OCI-LY7 (cell line): ENCODE measurements at regions not wholly inside any gene's neighbourhood (a gene's known extent, or its start where the extent isn't known, plus 50 kb on each side); places are given as distances from the start of the nearest gene placed in this dataset.
"Not testable (repeated sequence)": the region's sequence is repeated elsewhere in the genome, so short reads cannot be mapped to it uniquely, and the experiment has no call there.

ENCODE experiments used
- BruUV-seq: library from RNA; stranded (reverse); fragments of 400-500 nt; replicated peaks from 2 replicates; lab custom pipeline; 2021; lab: Mats Ljungman, UMichigan
- CTCF ChIA-PET: fragments of 300-600 bp; sonication (Branson Sonifier 250); formaldehyde crosslinking; loops from one replicate; lab custom pipeline; 2022; ENCODE audit warnings: antibody characterized with exemption; ENCODE audit not compliant: unreplicated experiment; lab: Charles Lee
- POLR2A ChIA-PET: fragments of 300-600 bp; sonication (Branson Sonifier 250); formaldehyde crosslinking; loops from one replicate; lab custom pipeline; 2022; ENCODE audit warnings: antibody characterized with exemption; lab: Charles Lee
- DNase-seq: peaks from one replicate; pipeline ENCODE4 v3.0.0-alpha.2; 2015; ENCODE audit warnings: low spot score
- H2AFZ ChIP-seq: fragments of 200-600 bp; sonication (generic), shearing (Covaris generic); 2 replicates; pipeline ENCODE4 v1.6.1; 2014; ENCODE audit warnings: mild to moderate bottlenecking, antibody characterized with exemption, low read length, moderate library complexity
- H3K27ac ChIP-seq: fragments of 200-600 bp; sonication (generic); 2 replicates; pipeline ENCODE4 v1.5.1; 2014; ENCODE audit warnings: mixed run types, low read depth, mild to moderate bottlenecking, moderate library complexity, low read length, inconsistent platforms; ENCODE audit not compliant: poor library complexity, severe bottlenecking
- H3K36me3 ChIP-seq: fragments of 200-600 bp; sonication (generic); 2 replicates; pipeline ENCODE4 v1.6.1; 2014; ENCODE audit warnings: mild to moderate bottlenecking, antibody characterized with exemption, low read length, moderate library complexity, mixed read lengths; ENCODE audit not compliant: insufficient read depth
- H3K4me1 ChIP-seq: fragments of 200-600 bp; sonication (generic); 2 replicates; pipeline ENCODE4 v1.5.1; 2014; ENCODE audit warnings: mild to moderate bottlenecking, low read length; ENCODE audit not compliant: insufficient read depth, poor library complexity, severe bottlenecking
- H3K4me2 ChIP-seq: fragments of 200-600 bp; sonication (generic); 2 replicates; pipeline ENCODE4 v1.6.1; 2014; ENCODE audit warnings: mild to moderate bottlenecking, low read length
- H3K4me3 ChIP-seq: fragments of 200-600 bp; sonication (generic); 2 replicates; pipeline ENCODE4 v1.5.1; 2014; ENCODE audit warnings: mild to moderate bottlenecking, low read depth, low read length; ENCODE audit not compliant: poor library complexity, severe bottlenecking
- H3K79me2 ChIP-seq: fragments of 200-600 bp; sonication (generic); 2 replicates; pipeline ENCODE4 v1.6.1; 2016; ENCODE audit warnings: low read depth, mild to moderate bottlenecking, low read length, moderate library complexity, mixed read lengths; ENCODE audit not compliant: insufficient read depth
- H3K9me2 ChIP-seq: fragments of 200-600 bp; sonication (generic); 2 replicates; pipeline ENCODE4 v1.6.1; 2016; ENCODE audit warnings: mild to moderate bottlenecking, low read length, mixed read lengths; ENCODE audit not compliant: insufficient read depth
- H3K9me3 ChIP-seq: fragments of 200-600 bp; sonication (generic); 2 replicates; pipeline ENCODE4 v1.6.1; 2014; ENCODE audit warnings: mild to moderate bottlenecking, mixed run types, low read length, mixed read lengths
- H4K20me1 ChIP-seq: fragments of 200-600 bp; sonication (generic); 2 replicates; pipeline ENCODE4 v1.6.1; 2014; ENCODE audit warnings: mild to moderate bottlenecking, antibody characterized with exemption, low read length, moderate library complexity, mixed read lengths; ENCODE audit not compliant: insufficient read depth
- CTCF ChIP-seq: fragments of 200-600 bp; sonication (generic); conservative IDR thresholded peaks from 2 replicates; pipeline ENCODE4 v1.5.1; 2014; ENCODE audit warnings: mild to moderate bottlenecking, antibody characterized with exemption, low read length, moderate library complexity, mixed read lengths
- EZH2phosphoT487 ChIP-seq: fragments of 200-600 bp; sonication (generic); IDR thresholded peaks from 2 replicates; pipeline ENCODE4 v1.6.1; 2018; ENCODE audit warnings: low read depth, borderline replicate concordance, mild to moderate bottlenecking, mixed run types, antibody characterized with exemption, low read length, moderate library complexity, mixed read lengths
- intact Hi-C: fragments of 100-400 bp; cut with micrococcal nuclease; formaldehyde crosslinking; loops from one replicate; pipeline ENCODE4 v1.10.0; 2022; ENCODE audit not compliant: unreplicated experiment

DNA sequence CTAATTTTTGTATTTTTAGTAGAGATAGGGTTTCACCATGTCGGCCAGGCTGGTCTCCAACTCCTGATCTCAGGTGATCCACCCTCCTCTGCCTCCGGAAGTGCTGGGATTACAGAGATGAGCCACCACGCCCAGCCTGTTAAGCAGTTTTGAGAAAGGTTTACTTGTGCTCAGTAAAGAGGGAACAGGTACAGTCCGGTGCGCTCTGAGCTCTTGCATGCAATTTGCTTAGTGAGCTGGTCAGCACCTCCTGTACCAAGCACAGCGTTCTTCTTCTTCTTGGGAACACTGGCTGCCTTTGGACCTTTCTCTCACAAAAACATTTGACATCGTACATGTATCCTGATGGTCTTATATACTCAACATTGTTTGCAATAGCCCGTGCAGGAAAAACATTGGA lies 118.3 kb downstream of the AKR1D1 start:
- H3K9me2 ChIP-seq = no peaks in the 10 kb centered on the region
- H3K9me3 ChIP-seq = no peaks in the 10 kb centered on the region
- no peak overlapping the region for H3K27ac ChIP-seq
- intact Hi-C loops = no loop called here
- H3K36me3 ChIP-seq = no peaks in the 10 kb centered on the region
- no peaks in the 10 kb centered on the region for H4K20me1 ChIP-seq
- ChIA-PET POLR2A (no interaction called here), CTCF (interaction anchor here (0.5 kb wide), 1 partner anchor 72 kb away, joined by 3 read pairs; no protein-coding TSS in a partner anchor)
- DNase-seq = no peak
- H3K4me2 ChIP-seq = no peak overlapping the region
- no peaks in the 10 kb centered on the region for H3K79me2 ChIP-seq
- BruUV-seq = no TSS peak
- no peak overlapping the region for H2AFZ ChIP-seq
- no peaks in the 10 kb centered on the region for H3K4me1 ChIP-seq
- no peak overlapping the region for H3K4me3 ChIP-seq
- no peak for TF ChIP-seq CTCF
- no peak for TF ChIP-seq EZH2phosphoT487

GRCh38 chr7:138195151-138195571 lies 118.9 kb downstream of the AKR1D1 start:
- Histone ChIP-seq H2AFZ (no peak overlapping the region), H3K9me3 (no peaks in the 10 kb centered on the region), H3K4me3 (no peak overlapping the region), H3K4me2 (no peak overlapping the region), H3K4me1 (no peaks in the 10 kb centered on the region), H3K27ac (no peak overlapping the region), H3K9me2 (no peaks in the 10 kb centered on the region), H3K36me3 (no peaks in the 10 kb centered on the region), H4K20me1 (no peaks in the 10 kb centered on the region), H3K79me2 (no peaks in the 10 kb centered on the region)
- intact Hi-C loops = no loop called here
- POLR2A ChIA-PET = no interaction called here
- no peak for TF ChIP-seq CTCF
- no peak for TF ChIP-seq EZH2phosphoT487
- BruUV-seq = no TSS peak
- CTCF ChIA-PET = interaction anchor here (0.5 kb wide), 1 partner anchor 72 kb away, joined by 3 read pairs; no protein-coding TSS in a partner anchor
- DNase-seq = no peak

DNA sequence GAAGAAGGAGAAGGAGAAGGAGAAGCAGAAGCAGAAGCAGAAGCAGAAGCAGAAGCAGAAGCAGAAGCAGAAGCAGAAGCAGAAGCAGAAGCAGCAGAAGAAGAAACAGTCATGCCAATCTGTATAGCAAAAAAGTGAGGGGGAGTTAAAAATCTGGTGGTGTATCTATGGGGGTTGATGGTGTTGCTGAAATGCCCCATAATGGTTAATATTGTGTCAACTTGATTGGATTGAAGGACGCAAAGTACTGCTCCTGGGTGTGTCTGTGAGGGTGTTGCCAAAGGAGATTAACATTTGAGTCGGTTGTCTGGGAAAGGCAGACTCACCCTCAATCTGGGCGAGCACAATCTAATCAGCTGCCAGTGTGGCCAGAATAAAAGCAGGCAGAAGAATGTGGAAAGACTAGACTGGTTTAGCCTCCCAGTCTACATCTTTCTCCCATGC lies 120.3 kb downstream of the AKR1D1 start:
- H3K79me2 ChIP-seq, H3K4me1 ChIP-seq, BruUV-seq, H3K36me3 ChIP-seq, DNase-seq, H3K4me3 ChIP-seq, H3K27ac ChIP-seq, H3K9me2 ChIP-seq, H4K20me1 ChIP-seq, H3K4me2 ChIP-seq, POLR2A ChIA-PET, H2AFZ ChIP-seq, CTCF ChIA-PET, H3K9me3 ChIP-seq, intact Hi-C loops: not testable (repeated sequence)
